CD4-positive, alpha-beta T cell treated with Interleukin-4 for 4 hours (primary cell): ENCODE measurements at regions not wholly inside any gene's neighbourhood (a gene's known extent, or its start where the extent isn't known, plus 50 kb on each side); places are given as distances from the start of the nearest gene placed in this dataset.

ENCODE experiments used
- DNase-seq: peaks from one replicate; pipeline ENCODE4 v3.0.0-alpha.2; 2020

- no peak for DNase-seq
Measured at GRCh38 chr15:47397655-47398054, 319.6 kb upstream of the SEMA6D start.

GRCh38 chr15:47398132-47398531 lies 319.2 kb upstream of the SEMA6D start:
- DNase-seq = no peak

GRCh38 chr15:47398594-47398993 lies 318.7 kb upstream of the SEMA6D start:
- no peak for DNase-seq

GRCh38 chr15:47399100-47399499 lies 318.2 kb upstream of the SEMA6D start:
- DNase-seq = no peak

- no peak for DNase-seq
Measured at GRCh38 chr15:47400603-47401002, 316.7 kb upstream of the SEMA6D start.

GRCh38 chr15:47401427-47401826 lies 315.9 kb upstream of the SEMA6D start:
- no peak for DNase-seq

- DNase-seq = no peak
Measured at GRCh38 chr15:47402829-47403228, 314.5 kb upstream of the SEMA6D start.

GRCh38 chr15:47404877-47405276 lies 312.4 kb upstream of the SEMA6D start:
- no peak for DNase-seq

GRCh38 chr15:47405365-47406162 lies 311.7 kb upstream of the SEMA6D start:
- DNase-seq = no peak

- no peak for DNase-seq
Measured at GRCh38 chr15:47407692-47408091, 309.6 kb upstream of the SEMA6D start.

GRCh38 chr15:47409038-47409437 lies 308.3 kb upstream of the SEMA6D start:
- DNase-seq = no peak

- no peak for DNase-seq
Measured at GRCh38 chr15:47409600-47409999, 307.7 kb upstream of the SEMA6D start.

- DNase-seq = no peak
Measured at GRCh38 chr15:47410247-47410646, 307.1 kb upstream of the SEMA6D start.

GRCh38 chr15:47411733-47412132 lies 305.6 kb upstream of the SEMA6D start:
- DNase-seq = no peak

GRCh38 chr15:47412136-47412535 lies 305.2 kb upstream of the SEMA6D start:
- DNase-seq = no peak

GRCh38 chr15:47412802-47413201 lies 304.5 kb upstream of the SEMA6D start:
- no peak for DNase-seq

GRCh38 chr15:47414207-47414606 lies 303.1 kb upstream of the SEMA6D start:
- no peak for DNase-seq

GRCh38 chr15:47415539-47415971 lies 301.8 kb upstream of the SEMA6D start:
- no peak for DNase-seq

- no peak for DNase-seq
Measured at GRCh38 chr15:47422881-47423665, 294.2 kb upstream of the SEMA6D start.

GRCh38 chr15:47427463-47427862 lies 289.8 kb upstream of the SEMA6D start:
- no peak for DNase-seq

GRCh38 chr15:47429376-47429775 lies 287.9 kb upstream of the SEMA6D start:
- DNase-seq = no peak

- no peak for DNase-seq
Measured at GRCh38 chr15:47431501-47431900, 285.8 kb upstream of the SEMA6D start.

- no peak for DNase-seq
Measured at GRCh38 chr15:47432826-47433225, 284.5 kb upstream of the SEMA6D start.

GRCh38 chr15:47434596-47434995 lies 282.7 kb upstream of the SEMA6D start:
- DNase-seq = no peak
